ENCODE measurements at regions not wholly inside any gene's neighbourhood (a gene's known extent, or its start where the extent isn't known, plus 50 kb on each side); places are given as distances from the start of the nearest gene placed in this dataset.

GRCh38 chr12:25384038-25384892 is 133.5 kb upstream of the KRAS start:
- no peak; the same call in none of the 2 replicates for TF ChIP-seq POLR2AphosphoS5 (IDR thresholded peaks at IDR 0.05; ENCODE audit: low read length)
- TF ChIP-seq CBX5 (IDR thresholded peaks at IDR 0.05; ENCODE audit: low read depth): no peak
- no peak for TF ChIP-seq POLR2AphosphoS2 (IDR thresholded peaks at IDR 0.05; ENCODE audit: low read depth, low read length)
- no peak for TF ChIP-seq CEBPB (IDR thresholded peaks at IDR 0.05; ENCODE audit: borderline replicate concordance in 1 of 2, low read depth in 2 of 2, low read length in 2 of 2)
